ENCODE measurements at regions not wholly inside any gene's neighbourhood (a gene's known extent, or its start where the extent isn't known, plus 50 kb on each side); places are given as distances from the start of the nearest gene placed in this dataset.

DNA sequence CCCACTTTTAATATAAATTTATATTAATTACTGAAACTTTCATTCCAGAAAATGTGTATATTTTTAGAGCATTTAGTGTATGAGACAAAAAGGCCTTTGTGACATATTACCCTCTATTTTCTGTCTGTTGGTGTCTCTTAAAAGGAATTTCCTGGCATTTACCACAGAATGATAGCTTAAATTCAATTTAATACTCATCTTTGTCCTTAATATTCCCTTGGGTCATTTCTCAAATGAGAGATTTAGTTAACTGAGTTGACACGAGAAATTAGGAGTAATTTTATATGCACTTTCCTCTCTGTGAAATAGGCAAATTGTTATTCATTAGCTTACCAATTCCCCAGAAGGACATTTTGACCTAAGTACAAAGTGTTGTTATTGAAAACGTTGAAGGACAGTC is 101.7 kb upstream of the CTTNBP2 start:
- TF ChIP-seq, protein P1, sequence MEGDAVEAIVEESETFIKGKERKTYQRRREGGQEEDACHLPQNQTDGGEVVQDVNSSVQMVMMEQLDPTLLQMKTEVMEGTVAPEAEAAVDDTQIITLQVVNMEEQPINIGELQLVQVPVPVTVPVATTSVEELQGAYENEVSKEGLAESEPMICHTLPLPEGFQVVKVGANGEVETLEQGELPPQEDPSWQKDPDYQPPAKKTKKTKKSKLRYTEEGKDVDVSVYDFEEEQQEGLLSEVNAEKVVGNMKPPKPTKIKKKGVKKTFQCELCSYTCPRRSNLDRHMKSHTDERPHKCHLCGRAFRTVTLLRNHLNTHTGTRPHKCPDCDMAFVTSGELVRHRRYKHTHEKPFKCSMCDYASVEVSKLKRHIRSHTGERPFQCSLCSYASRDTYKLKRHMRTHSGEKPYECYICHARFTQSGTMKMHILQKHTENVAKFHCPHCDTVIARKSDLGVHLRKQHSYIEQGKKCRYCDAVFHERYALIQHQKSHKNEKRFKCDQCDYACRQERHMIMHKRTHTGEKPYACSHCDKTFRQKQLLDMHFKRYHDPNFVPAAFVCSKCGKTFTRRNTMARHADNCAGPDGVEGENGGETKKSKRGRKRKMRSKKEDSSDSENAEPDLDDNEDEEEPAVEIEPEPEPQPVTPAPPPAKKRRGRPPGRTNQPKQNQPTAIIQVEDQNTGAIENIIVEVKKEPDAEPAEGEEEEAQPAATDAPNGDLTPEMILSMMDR (IDR thresholded peaks at IDR 0.05; ENCODE audit: insufficient read depth, low read length, poor library complexity, severe bottlenecking): no peak
- TF ChIP-seq EZH2phosphoT487 (conservative IDR thresholded peaks at IDR 0.05; ENCODE audit: low read length): no peak
